Astrocyte of the cerebellum (primary cell): ENCODE measurements at regions not wholly inside any gene's neighbourhood (a gene's known extent, or its start where the extent isn't known, plus 50 kb on each side); places are given as distances from the start of the nearest gene placed in this dataset.

Experiments used
- DNase-seq: peaks from one replicate; pipeline ENCODE4 v3.0.0-alpha.2; 2011; ENCODE audit warnings: low read depth
- H3K4me3 ChIP-seq: 2 replicates; pipeline ENCODE4 v1.5.1; 2011; ENCODE audit warnings: mild to moderate bottlenecking, low read depth, low read length, moderate library complexity
- in situ Hi-C: cut with HindIII; loops from 2 replicates; pipeline ENCODE4 v1.10.0; 2017; ENCODE audit warnings: low sequenced_read_pairs
- TF ChIP-seq, protein P1 (sequence below): IDR thresholded peaks from 2 replicates; pipeline ENCODE4 v1.5.1; 2012; ENCODE audit warnings: low read length, low read depth, moderate library complexity, mild to moderate bottlenecking; ENCODE audit errors: missing control alignments

- H3K4me3 ChIP-seq: no peak overlapping the region
- in situ Hi-C loops: no loop called here
- TF ChIP-seq, protein P1, sequence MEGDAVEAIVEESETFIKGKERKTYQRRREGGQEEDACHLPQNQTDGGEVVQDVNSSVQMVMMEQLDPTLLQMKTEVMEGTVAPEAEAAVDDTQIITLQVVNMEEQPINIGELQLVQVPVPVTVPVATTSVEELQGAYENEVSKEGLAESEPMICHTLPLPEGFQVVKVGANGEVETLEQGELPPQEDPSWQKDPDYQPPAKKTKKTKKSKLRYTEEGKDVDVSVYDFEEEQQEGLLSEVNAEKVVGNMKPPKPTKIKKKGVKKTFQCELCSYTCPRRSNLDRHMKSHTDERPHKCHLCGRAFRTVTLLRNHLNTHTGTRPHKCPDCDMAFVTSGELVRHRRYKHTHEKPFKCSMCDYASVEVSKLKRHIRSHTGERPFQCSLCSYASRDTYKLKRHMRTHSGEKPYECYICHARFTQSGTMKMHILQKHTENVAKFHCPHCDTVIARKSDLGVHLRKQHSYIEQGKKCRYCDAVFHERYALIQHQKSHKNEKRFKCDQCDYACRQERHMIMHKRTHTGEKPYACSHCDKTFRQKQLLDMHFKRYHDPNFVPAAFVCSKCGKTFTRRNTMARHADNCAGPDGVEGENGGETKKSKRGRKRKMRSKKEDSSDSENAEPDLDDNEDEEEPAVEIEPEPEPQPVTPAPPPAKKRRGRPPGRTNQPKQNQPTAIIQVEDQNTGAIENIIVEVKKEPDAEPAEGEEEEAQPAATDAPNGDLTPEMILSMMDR: no peak
- DNase-seq: no peak
These were observed 338.1 kb upstream of the KIRREL3 start for GRCh38 chr11:127338380-127339259.

DNA sequence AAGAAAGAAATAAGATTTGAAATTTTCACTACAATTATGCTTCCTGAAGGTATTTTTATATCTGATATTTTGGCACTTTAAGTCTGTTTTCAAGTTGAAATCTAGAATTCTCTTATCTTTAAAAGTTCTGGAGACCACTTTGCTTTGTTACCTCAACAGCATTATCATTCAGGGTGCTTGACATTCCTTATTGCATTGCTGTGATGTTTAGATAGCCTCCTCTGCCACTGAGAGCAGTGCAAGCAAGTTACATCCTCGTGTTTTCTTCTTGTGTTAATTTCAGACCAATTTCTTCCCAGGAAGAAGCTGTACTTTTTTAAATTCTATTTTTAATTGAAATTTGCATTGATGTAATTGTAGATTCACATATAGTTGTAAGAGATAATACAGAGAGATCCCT is 333.9 kb upstream of the KIRREL3 start:
- in situ Hi-C loops: no loop called here
- H3K4me3 ChIP-seq: no peak overlapping the region
- no peak for DNase-seq
- TF ChIP-seq, protein P1: no peak

DNA sequence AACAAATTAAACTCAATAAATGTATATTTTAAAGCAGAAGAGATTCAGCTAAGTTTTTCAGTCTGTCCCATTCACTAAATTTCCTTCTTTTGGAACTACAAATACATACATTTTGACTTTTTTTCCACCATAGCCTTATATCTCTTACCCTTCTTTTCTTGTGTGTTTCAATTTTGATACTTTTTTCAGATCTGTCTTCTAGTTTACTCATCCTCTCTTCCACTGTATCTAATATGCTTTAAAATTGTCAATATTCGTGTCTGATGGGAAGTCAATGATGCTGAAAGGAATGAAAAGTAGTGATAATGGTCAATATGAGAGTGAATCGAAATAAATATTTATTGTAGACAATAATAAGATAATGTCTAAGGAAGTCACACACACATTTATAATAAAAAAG is 332.3 kb upstream of the KIRREL3 start:
- TF ChIP-seq, protein P1: no peak
- in situ Hi-C loops: no loop called here
- DNase-seq: no peak
- H3K4me3 ChIP-seq: no peak overlapping the region

DNA sequence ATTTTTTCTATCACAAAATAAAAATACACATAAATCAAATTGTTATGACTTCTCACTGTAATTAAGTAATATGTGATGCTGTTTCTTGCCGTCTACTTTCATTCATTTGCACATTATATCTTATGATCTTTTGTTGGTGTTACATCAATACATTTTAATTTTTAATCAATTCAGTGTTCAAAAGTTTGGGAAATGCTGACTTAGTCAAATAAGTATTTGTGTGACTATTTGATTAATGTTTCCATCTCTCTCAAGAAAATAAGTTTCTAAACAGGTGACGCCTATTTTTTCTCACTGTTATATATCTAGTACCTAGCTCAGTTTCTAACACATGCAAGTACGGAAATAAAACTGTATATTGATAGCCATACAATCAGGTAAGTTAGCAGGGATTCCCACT is 329.5 kb upstream of the KIRREL3 start:
- DNase-seq: no peak
- no peak overlapping the region for H3K4me3 ChIP-seq
- TF ChIP-seq, protein P1: no peak
- in situ Hi-C loops: no loop called here

DNA sequence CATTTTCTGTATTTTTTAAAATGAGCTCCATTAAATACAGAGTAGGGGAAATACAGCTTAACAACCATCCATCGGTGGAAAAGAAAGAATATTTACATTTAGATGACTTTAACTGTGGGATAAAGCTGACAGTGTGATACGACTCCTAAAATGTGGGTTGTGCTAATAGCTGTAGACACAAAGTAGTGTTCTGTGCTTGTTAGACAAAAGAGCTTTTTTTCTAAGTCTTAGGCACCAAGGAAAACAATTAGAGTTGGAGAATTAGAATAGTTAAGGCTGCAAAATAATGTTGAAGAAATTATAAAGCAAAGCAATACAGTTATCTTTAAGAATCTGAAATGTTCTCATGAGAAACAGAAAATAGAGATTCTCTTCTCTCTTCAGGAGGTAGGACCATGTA is 307.7 kb upstream of the KIRREL3 start:
- in situ Hi-C loops: no loop called here
- no peak for DNase-seq
- H3K4me3 ChIP-seq: no peak overlapping the region
- TF ChIP-seq, protein P1: no peak

- H3K4me3 ChIP-seq: no peak overlapping the region
- in situ Hi-C loops: no loop called here
- no peak for DNase-seq
- TF ChIP-seq, protein P1: no peak
These were observed 307.1 kb upstream of the KIRREL3 start for GRCh38 chr11:127307700-127308099.
